Fibroblast of lung (primary cell): ENCODE measurements at regions not wholly inside any gene's neighbourhood (a gene's known extent, or its start where the extent isn't known, plus 50 kb on each side); places are given as distances from the start of the nearest gene placed in this dataset.

Experiments
- EZH2 ChIP-seq: IDR thresholded peaks from 2 replicates; pipeline ENCODE4 v1.5.1; 2012; ENCODE audit warnings: low read length, control low read depth, mild to moderate bottlenecking; ENCODE audit errors: missing control alignments
- TF ChIP-seq, protein P1 (sequence below), 2 donors: IDR thresholded peaks in 1 of 2; conservative IDR thresholded peaks in 1 of 2; 1 replicate in 1 of 2; 2 replicates in 1 of 2; pipeline ENCODE4 v1.5.1; 2011 to 2012; ENCODE audit warnings: low read length in 2 of 2, control low read depth in 1 of 2, inconsistent platforms in 1 of 2, low read depth in 1 of 2, mild to moderate bottlenecking in 1 of 2

DNA sequence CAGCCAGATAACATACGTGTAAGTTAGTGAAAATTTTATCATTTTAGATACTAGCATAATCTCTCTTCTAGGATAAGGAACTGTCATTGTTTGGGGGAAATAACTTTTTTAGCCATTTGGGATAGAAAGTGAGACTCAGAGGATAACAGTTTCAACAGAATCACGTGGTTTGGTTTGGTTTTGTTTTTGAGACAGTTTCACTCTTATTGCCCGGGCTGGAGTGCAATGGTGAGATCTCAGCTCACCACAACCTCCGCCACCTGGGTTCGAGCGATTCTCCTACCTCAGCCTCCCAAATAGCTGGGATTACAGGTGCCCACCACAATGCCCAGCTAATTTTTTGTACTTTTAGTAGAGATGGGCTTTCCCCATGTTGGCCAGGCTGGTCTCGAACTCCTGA is 323.2 kb upstream of the MEIS1 start:
- TF ChIP-seq, protein P1, sequence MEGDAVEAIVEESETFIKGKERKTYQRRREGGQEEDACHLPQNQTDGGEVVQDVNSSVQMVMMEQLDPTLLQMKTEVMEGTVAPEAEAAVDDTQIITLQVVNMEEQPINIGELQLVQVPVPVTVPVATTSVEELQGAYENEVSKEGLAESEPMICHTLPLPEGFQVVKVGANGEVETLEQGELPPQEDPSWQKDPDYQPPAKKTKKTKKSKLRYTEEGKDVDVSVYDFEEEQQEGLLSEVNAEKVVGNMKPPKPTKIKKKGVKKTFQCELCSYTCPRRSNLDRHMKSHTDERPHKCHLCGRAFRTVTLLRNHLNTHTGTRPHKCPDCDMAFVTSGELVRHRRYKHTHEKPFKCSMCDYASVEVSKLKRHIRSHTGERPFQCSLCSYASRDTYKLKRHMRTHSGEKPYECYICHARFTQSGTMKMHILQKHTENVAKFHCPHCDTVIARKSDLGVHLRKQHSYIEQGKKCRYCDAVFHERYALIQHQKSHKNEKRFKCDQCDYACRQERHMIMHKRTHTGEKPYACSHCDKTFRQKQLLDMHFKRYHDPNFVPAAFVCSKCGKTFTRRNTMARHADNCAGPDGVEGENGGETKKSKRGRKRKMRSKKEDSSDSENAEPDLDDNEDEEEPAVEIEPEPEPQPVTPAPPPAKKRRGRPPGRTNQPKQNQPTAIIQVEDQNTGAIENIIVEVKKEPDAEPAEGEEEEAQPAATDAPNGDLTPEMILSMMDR (conservative IDR thresholded peaks at IDR 0.05 in 1 of 2, IDR thresholded peaks at IDR 0.05 in 1 of 2; ENCODE audit: low read depth in 1 of 2, low read length in 2 of 2): no peak
- no peak for TF ChIP-seq EZH2
